IMR-90 (cell line): ENCODE measurements at regions not wholly inside any gene's neighbourhood (a gene's known extent, or its start where the extent isn't known, plus 50 kb on each side); places are given as distances from the start of the nearest gene placed in this dataset.

Source experiments
- ATAC-seq: fragments of 200-7000 bp; cut with Tn5 transposase; 2 replicates; pipeline ENCODE4 v1.9.1; 2020; ENCODE audit warnings: low read depth, mild to moderate bottlenecking, moderate library complexity
- BruUV-seq: library from RNA; stranded (reverse); fragments of 400-500 nt; replicated peaks from 2 replicates; lab custom pipeline; 2021; lab: Mats Ljungman, UMichigan
- CTCF ChIA-PET: fragments of 300-600 bp; formaldehyde crosslinking; extraction: SDS; loops from one replicate; lab custom pipeline; 2021; ENCODE audit warnings: antibody characterized with exemption; lab: Yijun Ruan, JAX
- POLR2A ChIA-PET: fragments of 300-600 bp; sonication (Branson Sonifier 250); formaldehyde crosslinking; loops from one replicate; lab custom pipeline; 2022; ENCODE audit warnings: antibody characterized with exemption; ENCODE audit not compliant: unreplicated experiment; lab: Charles Lee
- DNase-seq: peaks from one replicate; pipeline ENCODE4 v3.0.0; 2013
- H2AFZ ChIP-seq: replicated peaks from 2 replicates; pipeline ENCODE3; 2013; ENCODE audit warnings: low read length, mild to moderate bottlenecking; ENCODE audit not compliant: poor library complexity
- H2AK5ac ChIP-seq: 2 replicates; pipeline ENCODE4 v1.6.1; 2013; ENCODE audit warnings: low read depth, low read length, inconsistent platforms
- H2AK9ac ChIP-seq: replicated peaks from 2 replicates; pipeline ENCODE3; 2013; ENCODE audit warnings: mild to moderate bottlenecking, low read depth, low read length, moderate library complexity; ENCODE audit not compliant: poor library complexity
- H2BK120ac ChIP-seq: 2 replicates; pipeline ENCODE4 v1.6.1; 2013; ENCODE audit warnings: low read depth, low read length, inconsistent platforms
- H2BK15ac ChIP-seq: 3 replicates; pipeline ENCODE4 v1.6.1; 2013; ENCODE audit warnings: low read depth, low read length, inconsistent platforms
- H2BK20ac ChIP-seq: 2 replicates; pipeline ENCODE4 v1.6.1; 2013; ENCODE audit warnings: low read depth, mild to moderate bottlenecking, inconsistent platforms, low read length, moderate library complexity
- H2BK5ac ChIP-seq: 2 replicates; pipeline ENCODE4 v1.6.1; 2013; ENCODE audit warnings: mild to moderate bottlenecking, low read depth, low read length, inconsistent platforms; ENCODE audit not compliant: poor library complexity, severe bottlenecking
- H3K14ac ChIP-seq: replicated peaks from 2 replicates; pipeline ENCODE4 v1.6.1; 2013; ENCODE audit warnings: low read depth, low read length, inconsistent platforms
- H3K18ac ChIP-seq: 2 replicates; pipeline ENCODE4 v1.6.1; 2013; ENCODE audit warnings: low read depth, low read length, control low read depth
- H3K23ac ChIP-seq: 2 replicates; pipeline ENCODE4 v1.6.1; 2013; ENCODE audit warnings: low read depth, low read length, inconsistent platforms
- H3K27ac ChIP-seq: 2 replicates; pipeline ENCODE4 v1.5.1; 2013; ENCODE audit warnings: mild to moderate bottlenecking, control low read depth, low read length; ENCODE audit not compliant: insufficient read depth
- H3K27me3 ChIP-seq: 2 replicates; pipeline ENCODE4 v1.6.1; 2013; ENCODE audit warnings: low read length; ENCODE audit not compliant: control insufficient read depth, insufficient read depth
- H3K36me3 ChIP-seq: 2 replicates; pipeline ENCODE4 v1.6.1; 2013; ENCODE audit warnings: low read length, mixed read lengths; ENCODE audit not compliant: control insufficient read depth, insufficient read depth
- H3K4ac ChIP-seq: 2 replicates; pipeline ENCODE4 v1.6.1; 2013; ENCODE audit warnings: low read depth, low read length, inconsistent platforms
- H3K4me1 ChIP-seq: 2 replicates; pipeline ENCODE4 v1.6.1; 2013; ENCODE audit warnings: low read length, mixed read lengths; ENCODE audit not compliant: control insufficient read depth, insufficient read depth
- H3K4me2 ChIP-seq: 2 replicates; pipeline ENCODE4 v1.6.1; 2013; ENCODE audit warnings: low read depth, mild to moderate bottlenecking, control low read depth, low read length, moderate library complexity
- H3K4me3 ChIP-seq: 2 replicates; pipeline ENCODE4 v1.5.1; 2013; ENCODE audit warnings: low read depth, mild to moderate bottlenecking, control low read depth, low read length, moderate library complexity; ENCODE audit not compliant: insufficient read depth
- H3K56ac ChIP-seq: 2 replicates; pipeline ENCODE4 v1.6.1; 2013; ENCODE audit warnings: low read length, inconsistent platforms; ENCODE audit not compliant: insufficient read depth; ENCODE audit errors: extremely low read depth
- H3K79me1 ChIP-seq, 2 experiments: 2 replicates each; pipeline ENCODE4 v1.6.1; 2013; ENCODE audit warnings: low read length in 2 of 2, inconsistent platforms in 1 of 2, low read depth in 1 of 2
- H3K9ac ChIP-seq: 2 replicates; pipeline ENCODE4 v1.6.1; 2013; ENCODE audit warnings: low read depth, low read length, control low read depth
- H3K9me1 ChIP-seq: 2 replicates; pipeline ENCODE4 v1.6.1; 2013; ENCODE audit warnings: low read length, inconsistent platforms; ENCODE audit not compliant: insufficient read depth
- H3K9me3 ChIP-seq: 2 replicates; pipeline ENCODE4 v1.6.1; 2013; ENCODE audit warnings: low read length; ENCODE audit not compliant: control insufficient read depth, insufficient read depth
- H4K20me1 ChIP-seq: 2 replicates; pipeline ENCODE4 v1.6.1; 2013; ENCODE audit warnings: low read length, inconsistent platforms; ENCODE audit not compliant: insufficient read depth
- H4K5ac ChIP-seq: 2 replicates; pipeline ENCODE4 v1.6.1; 2013; ENCODE audit warnings: mild to moderate bottlenecking, low read depth, low read length, control low read depth
- H4K8ac ChIP-seq, 2 experiments: 2 replicates each; pipeline ENCODE4 v1.6.1; 2013; ENCODE audit warnings: low read depth in 2 of 2, low read length in 2 of 2, control low read depth in 1 of 2, inconsistent platforms in 1 of 2
- H4K91ac ChIP-seq: 2 replicates; pipeline ENCODE4 v1.6.1; 2013; ENCODE audit warnings: low read depth, low read length, inconsistent platforms; ENCODE audit not compliant: insufficient read depth
- BHLHE40 ChIP-seq: fragments of 150-350 bp; IDR thresholded peaks from 2 replicates; pipeline ENCODE4 v1.6.1; 2016; ENCODE audit warnings: mild to moderate bottlenecking, low read depth, low read length
- CEBPB ChIP-seq: IDR thresholded peaks from 2 replicates; pipeline ENCODE4 v1.6.1; 2012; ENCODE audit warnings: low read depth, low read length, improper control_type of control experiment
- CHD1 ChIP-seq: IDR thresholded peaks from 2 replicates; pipeline ENCODE4 v1.6.1; 2012; ENCODE audit warnings: low read depth, low read length, improper control_type of control experiment
- FOS ChIP-seq: fragments of 150-350 bp; IDR thresholded peaks from 2 replicates; pipeline ENCODE4 v1.6.1; 2016; ENCODE audit warnings: low read depth, low read length
- MAFK ChIP-seq: IDR thresholded peaks from 2 replicates; pipeline ENCODE4 v1.6.1; 2012; ENCODE audit warnings: low read depth, low read length, improper control_type of control experiment
- MAZ ChIP-seq: IDR thresholded peaks from 2 replicates; pipeline ENCODE4 v1.6.1; 2012; ENCODE audit warnings: low read depth, mild to moderate bottlenecking, low read length, improper control_type of control experiment, moderate library complexity, borderline replicate concordance
- MXI1 ChIP-seq: IDR thresholded peaks from 2 replicates; pipeline ENCODE4 v1.6.1; 2012; ENCODE audit warnings: low read depth, mild to moderate bottlenecking, low read length, moderate library complexity, borderline replicate concordance
- NFE2L2 ChIP-seq: fragments of 150-350 bp; IDR thresholded peaks from 2 replicates; pipeline ENCODE4 v1.6.1; 2016; ENCODE audit warnings: low read depth, mild to moderate bottlenecking, low read length
- POLR2A ChIP-seq: IDR thresholded peaks from 2 replicates; pipeline ENCODE4 v1.6.1; 2012; ENCODE audit warnings: mild to moderate bottlenecking, low read depth, low read length
- RAD21 ChIP-seq: IDR thresholded peaks from 2 replicates; pipeline ENCODE4 v1.6.1; 2012; ENCODE audit warnings: low read length, improper control_type of control experiment
- RCOR1 ChIP-seq: IDR thresholded peaks from 2 replicates; pipeline ENCODE4 v1.6.1; 2012; ENCODE audit warnings: mild to moderate bottlenecking, low read length, improper control_type of control experiment; ENCODE audit not compliant: insufficient replicate concordance
- RFX5 ChIP-seq: IDR thresholded peaks from 2 replicates; pipeline ENCODE4 v1.8.0; 2012; ENCODE audit warnings: low read depth, mild to moderate bottlenecking, low read length, moderate library complexity
- SMC3 ChIP-seq: fragments of 150-350 bp; IDR thresholded peaks from 2 replicates; pipeline ENCODE4 v1.6.1; 2016; ENCODE audit warnings: low read depth, mild to moderate bottlenecking, antibody characterized with exemption, low read length, moderate library complexity
- WGBS, 2 experiments: methylation state at CpG; one replicate each; pipeline versions ENCODE4 v1.1.5 to v1.1.7; 2013; ENCODE audit warnings: missing lambda C conversion rate in 2 of 2; ENCODE audit not compliant: insufficient read length in 1 of 2; ENCODE audit errors: extremely low coverage in 2 of 2; 5-methylcytosine and 5-hydroxymethylcytosine counted together
- dilution Hi-C: fragments of 300-500 bp; cut with HindIII; formaldehyde crosslinking; loops from one replicate; pipeline ENCODE4 v1.14.3; 2018; ENCODE audit warnings: low sequenced_read_pairs; ENCODE audit not compliant: unreplicated experiment
- in situ Hi-C: fragments of 300-500 bp; cut with MboI; formaldehyde crosslinking; loops from 3 replicates; pipeline ENCODE4 v1.14.3; 2019; ENCODE audit warnings: low sequenced_read_pairs, inconsistent platforms, mixed read lengths
- intact Hi-C: fragments of 100-400 bp; cut with micrococcal nuclease; formaldehyde crosslinking; loops from 2 replicates; pipeline ENCODE4 v1.10.0; 2022
- TF ChIP-seq, protein P1 (sequence below): fragments of 150-350 bp; IDR thresholded peaks from 2 replicates; pipeline ENCODE4 v1.6.1; 2017; ENCODE audit warnings: mild to moderate bottlenecking, antibody characterized with exemption, low read length, low read depth
- TF ChIP-seq, protein P2 (sequence below): fragments of 150-350 bp; IDR thresholded peaks from 2 replicates; pipeline ENCODE4 v1.6.1; 2016; ENCODE audit warnings: low read depth, mild to moderate bottlenecking, low read length, moderate library complexity, borderline replicate concordance
- TF ChIP-seq, protein P3 (sequence below): conservative IDR thresholded peaks from 2 replicates; pipeline ENCODE4 v1.5.1; 2012; ENCODE audit warnings: mild to moderate bottlenecking, low read depth, low read length, improper control_type of control experiment

DNA sequence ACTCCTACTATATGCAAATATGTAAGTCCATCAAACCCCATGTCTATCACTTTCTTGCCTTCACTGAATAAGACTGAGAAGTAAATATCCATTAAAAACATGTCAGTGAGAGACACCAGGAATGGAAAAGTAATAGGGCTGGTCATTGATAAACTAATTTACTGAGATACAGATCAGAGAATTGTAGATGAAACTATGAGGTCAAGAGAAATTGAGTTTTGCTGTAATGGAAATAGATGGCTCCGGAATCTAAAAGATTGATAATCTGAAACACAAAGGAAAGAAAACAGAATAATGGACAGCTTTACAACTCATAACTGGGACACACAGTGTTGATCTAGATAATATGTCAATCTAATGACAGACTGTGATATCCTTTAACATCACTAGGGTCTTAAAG is 1018.3 kb upstream of the RAG2 start:
- Histone ChIP-seq H3K4me3 (no peak overlapping the region), H3K4me2 (no peak overlapping the region), H4K8ac (no peak overlapping the region), H2AK5ac (no peak overlapping the region), H2BK20ac (no peak overlapping the region), H3K56ac (no peak overlapping the region), H3K23ac (no peak overlapping the region), H2BK5ac (no peak overlapping the region), H2AK9ac (no peak overlapping the region), H3K9me3 (no peaks in the 10 kb centered on the region), H3K27me3 (no peaks in the 10 kb centered on the region), H3K79me1 (no peaks in the 10 kb centered on the region), H4K91ac (no peak overlapping the region), H3K27ac (no peak overlapping the region), H3K36me3 (no peaks in the 10 kb centered on the region), H3K4ac (no peak overlapping the region), H4K5ac (no peak overlapping the region), H3K4me1 (no peaks in the 10 kb centered on the region), H2BK15ac (no peak overlapping the region), H3K18ac (no peak overlapping the region), H3K14ac (no peak overlapping the region), H2AFZ (no peak overlapping the region), H3K9ac (no peak overlapping the region), H2BK120ac (no peak overlapping the region), H3K9me1 (no peaks in the 10 kb centered on the region), H4K20me1 (no peaks in the 10 kb centered on the region)
- ATAC-seq (no peak), DNase-seq (no peak)
- ChIA-PET POLR2A (no interaction called here), CTCF (no interaction called here)
- TF ChIP-seq, protein P1, sequence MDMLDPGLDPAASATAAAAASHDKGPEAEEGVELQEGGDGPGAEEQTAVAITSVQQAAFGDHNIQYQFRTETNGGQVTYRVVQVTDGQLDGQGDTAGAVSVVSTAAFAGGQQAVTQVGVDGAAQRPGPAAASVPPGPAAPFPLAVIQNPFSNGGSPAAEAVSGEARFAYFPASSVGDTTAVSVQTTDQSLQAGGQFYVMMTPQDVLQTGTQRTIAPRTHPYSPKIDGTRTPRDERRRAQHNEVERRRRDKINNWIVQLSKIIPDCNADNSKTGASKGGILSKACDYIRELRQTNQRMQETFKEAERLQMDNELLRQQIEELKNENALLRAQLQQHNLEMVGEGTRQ, result no peak
- TF ChIP-seq SMC3, result no peak
- TF ChIP-seq, protein P2, sequence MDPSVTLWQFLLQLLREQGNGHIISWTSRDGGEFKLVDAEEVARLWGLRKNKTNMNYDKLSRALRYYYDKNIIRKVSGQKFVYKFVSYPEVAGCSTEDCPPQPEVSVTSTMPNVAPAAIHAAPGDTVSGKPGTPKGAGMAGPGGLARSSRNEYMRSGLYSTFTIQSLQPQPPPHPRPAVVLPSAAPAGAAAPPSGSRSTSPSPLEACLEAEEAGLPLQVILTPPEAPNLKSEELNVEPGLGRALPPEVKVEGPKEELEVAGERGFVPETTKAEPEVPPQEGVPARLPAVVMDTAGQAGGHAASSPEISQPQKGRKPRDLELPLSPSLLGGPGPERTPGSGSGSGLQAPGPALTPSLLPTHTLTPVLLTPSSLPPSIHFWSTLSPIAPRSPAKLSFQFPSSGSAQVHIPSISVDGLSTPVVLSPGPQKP, result no peak
- no peak for TF ChIP-seq RCOR1
- TF ChIP-seq BHLHE40, result no peak
- no peak for TF ChIP-seq MAZ
- TF ChIP-seq FOS, result no peak
- TF ChIP-seq MAFK, result no peak
- no peak for TF ChIP-seq CEBPB
- TF ChIP-seq, protein P3, sequence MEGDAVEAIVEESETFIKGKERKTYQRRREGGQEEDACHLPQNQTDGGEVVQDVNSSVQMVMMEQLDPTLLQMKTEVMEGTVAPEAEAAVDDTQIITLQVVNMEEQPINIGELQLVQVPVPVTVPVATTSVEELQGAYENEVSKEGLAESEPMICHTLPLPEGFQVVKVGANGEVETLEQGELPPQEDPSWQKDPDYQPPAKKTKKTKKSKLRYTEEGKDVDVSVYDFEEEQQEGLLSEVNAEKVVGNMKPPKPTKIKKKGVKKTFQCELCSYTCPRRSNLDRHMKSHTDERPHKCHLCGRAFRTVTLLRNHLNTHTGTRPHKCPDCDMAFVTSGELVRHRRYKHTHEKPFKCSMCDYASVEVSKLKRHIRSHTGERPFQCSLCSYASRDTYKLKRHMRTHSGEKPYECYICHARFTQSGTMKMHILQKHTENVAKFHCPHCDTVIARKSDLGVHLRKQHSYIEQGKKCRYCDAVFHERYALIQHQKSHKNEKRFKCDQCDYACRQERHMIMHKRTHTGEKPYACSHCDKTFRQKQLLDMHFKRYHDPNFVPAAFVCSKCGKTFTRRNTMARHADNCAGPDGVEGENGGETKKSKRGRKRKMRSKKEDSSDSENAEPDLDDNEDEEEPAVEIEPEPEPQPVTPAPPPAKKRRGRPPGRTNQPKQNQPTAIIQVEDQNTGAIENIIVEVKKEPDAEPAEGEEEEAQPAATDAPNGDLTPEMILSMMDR, result no peak
- TF ChIP-seq POLR2A, result no peak
- no peak for TF ChIP-seq RFX5
- no peak for TF ChIP-seq MXI1
- TF ChIP-seq CHD1, result no peak
- no peak for TF ChIP-seq RAD21
- TF ChIP-seq NFE2L2, result no peak
- in situ Hi-C loops (no loop called here), dilution Hi-C loops (no loop called here), intact Hi-C loops (no loop called here)
- WGBS, 2 experiments, result no CpG with 5 or more reads among the region's 1 CpG
- no TSS peak for BruUV-seq
